ENCODE measurements at regions not wholly inside any gene's neighbourhood (a gene's known extent, or its start where the extent isn't known, plus 50 kb on each side); places are given as distances from the start of the nearest gene placed in this dataset.

- Histone ChIP-seq H4K20me1 (ENCODE audit: low read length) (no peaks in the 10 kb centered on the region), H3K9me3 (ENCODE audit: low read length) (peaks cover 10% of the 10 kb centered on the region; the same call in 1 of the 2 replicates), H3K79me2 (ENCODE audit: low read length) (no peaks in the 10 kb centered on the region), H3K4me1 (ENCODE audit: insufficient read depth, low read length) (peaks cover 22% of the 10 kb centered on the region), H3K27me3 (ENCODE audit: low read length) (no peaks in the 10 kb centered on the region), H3K36me3 (ENCODE audit: low read depth, low read length) (peaks cover 9% of the 10 kb centered on the region), H3K27ac (ENCODE audit: low read length) (no peak overlapping the region), H3K4me2 (ENCODE audit: low read length) (no peak overlapping the region), H3F3A (ENCODE audit: low read length, unreplicated experiment) (peaks cover 6% of the 10 kb centered on the region), H3K9ac (ENCODE audit: low read length) (no peak overlapping the region), H3K9me2 (replicated peaks; ENCODE audit: low read length) (no peaks in the 10 kb centered on the region), H2AFZ (ENCODE audit: low read length) (no peak overlapping the region), H3K4me3 (ENCODE audit: low read length) (no peak overlapping the region)
- POLR2A ChIA-PET (ENCODE audit: unreplicated experiment), result no interaction called here
- CTCF ChIA-PET, result no interaction called here
- intact Hi-C loops (cut with micrococcal nuclease), result no loop called here
- ATAC-seq (no peak), DNase-seq (no peak)
- TF ChIP-seq EZH2 (IDR thresholded peaks at IDR 0.05; ENCODE audit: low read length, unreplicated experiment), result no peak
- TF ChIP-seq CTCF (conservative IDR thresholded peaks at IDR 0.05; ENCODE audit: low read depth, low read length), result no peak
- TF ChIP-seq EZH2phosphoT487 (IDR thresholded peaks at IDR 0.05; ENCODE audit: borderline replicate concordance, low read length), result no peak
- no TSS peak for BruUV-seq (replicated peaks)
Observed at GRCh38 chrX:9147086-9147485, 113.2 kb upstream of the FAM9B start.

- H4K20me1 ChIP-seq (ENCODE audit: low read length), result no peaks in the 10 kb centered on the region
- peaks cover 8% of the 10 kb centered on the region for H3F3A ChIP-seq (ENCODE audit: low read length, unreplicated experiment)
- intact Hi-C loops (cut with micrococcal nuclease), result loop anchor here (1.0 kb wide), 1 partner anchor 76 kb away; no protein-coding TSS in a partner anchor
- no peak for ATAC-seq
- H3K4me2 ChIP-seq (ENCODE audit: low read length), result no peak overlapping the region
- ChIA-PET CTCF (no interaction called here), POLR2A (ENCODE audit: unreplicated experiment) (no interaction called here)
- peaks cover 11% of the 10 kb centered on the region; the same call in 1 of the 2 replicates for H3K9me3 ChIP-seq (ENCODE audit: low read length)
- H3K27ac ChIP-seq (ENCODE audit: low read length), result peak overlapping the region; percentile 84
- DNase-seq, result no peak
- H3K4me3 ChIP-seq (ENCODE audit: low read length), result no peak overlapping the region
- H3K36me3 ChIP-seq (ENCODE audit: low read depth, low read length), result peaks cover 14% of the 10 kb centered on the region
- H2AFZ ChIP-seq (ENCODE audit: low read length), result no peak overlapping the region
- H3K9me2 ChIP-seq (replicated peaks; ENCODE audit: low read length), result no peaks in the 10 kb centered on the region
- peaks cover 27% of the 10 kb centered on the region for H3K4me1 ChIP-seq (ENCODE audit: insufficient read depth, low read length)
- H3K27me3 ChIP-seq (ENCODE audit: low read length), result no peaks in the 10 kb centered on the region
- BruUV-seq (replicated peaks), result no TSS peak
- no peak for TF ChIP-seq CTCF (conservative IDR thresholded peaks at IDR 0.05; ENCODE audit: low read depth, low read length)
- TF ChIP-seq EZH2phosphoT487 (IDR thresholded peaks at IDR 0.05; ENCODE audit: borderline replicate concordance, low read length), result no peak
- no peak for TF ChIP-seq EZH2 (IDR thresholded peaks at IDR 0.05; ENCODE audit: low read length, unreplicated experiment)
- no peaks in the 10 kb centered on the region for H3K79me2 ChIP-seq (ENCODE audit: low read length)
- no peak overlapping the region for H3K9ac ChIP-seq (ENCODE audit: low read length)
Observed at GRCh38 chrX:9147726-9148125, 113.8 kb upstream of the FAM9B start.

GRCh38 chrX:9148615-9149399, 114.9 kb upstream of the FAM9B start:
- Histone ChIP-seq H3K27ac (ENCODE audit: low read length) (peak overlapping the region; percentile 84), H3K4me2 (ENCODE audit: low read length) (peak overlapping the region; percentile 35), H4K20me1 (ENCODE audit: low read length) (no peaks in the 10 kb centered on the region), H3K9me2 (replicated peaks; ENCODE audit: low read length) (no peaks in the 10 kb centered on the region), H3K4me1 (ENCODE audit: insufficient read depth, low read length) (peaks cover 34% of the 10 kb centered on the region), H3K36me3 (ENCODE audit: low read depth, low read length) (peaks cover 14% of the 10 kb centered on the region), H2AFZ (ENCODE audit: low read length) (peak overlapping the region; percentile 38), H3K27me3 (ENCODE audit: low read length) (no peaks in the 10 kb centered on the region), H3F3A (ENCODE audit: low read length, unreplicated experiment) (peaks cover 10% of the 10 kb centered on the region), H3K9me3 (ENCODE audit: low read length) (peaks cover 11% of the 10 kb centered on the region; the same call in 1 of the 2 replicates), H3K4me3 (ENCODE audit: low read length) (no peak overlapping the region), H3K9ac (ENCODE audit: low read length) (peak overlapping the region; percentile 43), H3K79me2 (ENCODE audit: low read length) (no peaks in the 10 kb centered on the region)
- intact Hi-C loops (cut with micrococcal nuclease), result loop anchor here (1.0 kb wide), 1 partner anchor 78 kb away; no protein-coding TSS in a partner anchor
- DNase-seq (peak; percentile 76), ATAC-seq (peak; percentile 61)
- CTCF ChIA-PET, result no interaction called here
- POLR2A ChIA-PET (ENCODE audit: unreplicated experiment), result no interaction called here
- no TSS peak for BruUV-seq (replicated peaks)
- TF ChIP-seq EZH2 (IDR thresholded peaks at IDR 0.05; ENCODE audit: low read length, unreplicated experiment) (no peak), EZH2phosphoT487 (IDR thresholded peaks at IDR 0.05; ENCODE audit: borderline replicate concordance, low read length) (no peak), CTCF (conservative IDR thresholded peaks at IDR 0.05; ENCODE audit: low read depth, low read length) (no peak)

Measured in PC-3 (cell line).